ENCODE measurements at regions not wholly inside any gene's neighbourhood (a gene's known extent, or its start where the extent isn't known, plus 50 kb on each side); places are given as distances from the start of the nearest gene placed in this dataset.

DNA sequence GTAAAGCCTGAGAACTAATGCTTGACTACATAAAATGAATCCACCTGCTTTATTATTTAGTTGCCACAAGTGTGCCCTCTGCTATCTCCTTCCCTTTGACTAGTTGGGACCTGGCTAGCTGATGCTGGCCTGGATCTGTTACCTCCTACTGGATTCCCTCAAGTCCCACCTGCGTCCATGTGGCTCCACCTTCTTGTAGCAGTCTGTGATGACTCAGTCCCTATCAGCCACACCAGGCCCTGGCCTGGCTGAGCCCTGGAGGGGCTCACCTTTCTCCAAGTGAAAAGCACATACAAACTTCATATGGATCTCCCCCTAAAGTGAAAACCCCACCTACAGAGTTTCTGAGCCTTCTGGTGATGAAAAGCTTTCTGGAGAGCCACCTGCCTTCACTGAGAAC lies 611.4 kb downstream of the SEMA5A start:
- no peak for DNase-seq (ENCODE audit: low read depth, low spot score)
- no peak overlapping the region for H3K4me3 ChIP-seq (ENCODE audit: low read length)

GRCh38 chr5:8940934-8941333 lies 604.9 kb downstream of the SEMA5A start:
- no peak for DNase-seq (ENCODE audit: low read depth, low spot score)

GRCh38 chr5:8943301-8943700 lies 602.6 kb downstream of the SEMA5A start:
- H3K4me3 ChIP-seq (ENCODE audit: low read length), result no peak overlapping the region
- no peak for DNase-seq (ENCODE audit: low read depth, low spot score)

More at GRCh38 chr5:8940934-8941333, 604.9 kb downstream of the SEMA5A start:
- no peak overlapping the region for H3K4me3 ChIP-seq (ENCODE audit: low read length)

DNA sequence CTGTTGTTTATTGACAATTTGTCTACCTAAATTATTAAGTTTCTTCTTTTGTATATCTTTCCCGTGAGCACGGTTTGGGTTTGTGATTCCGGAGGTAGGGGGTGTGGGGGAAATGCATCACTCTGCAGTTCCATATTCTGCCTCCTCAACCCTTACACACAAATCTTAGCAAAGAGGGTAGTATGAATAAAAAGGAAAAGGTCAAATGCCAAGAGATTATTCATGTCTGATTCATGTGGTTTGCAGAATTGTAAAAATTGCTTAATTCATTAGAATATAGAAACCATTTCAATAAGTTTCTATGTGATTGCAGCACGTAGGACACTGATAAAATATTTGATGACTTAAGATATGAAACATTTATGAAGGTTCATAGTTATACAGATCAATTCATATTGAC lies 601.9 kb downstream of the SEMA5A start:
- no peak for DNase-seq (ENCODE audit: low read depth, low spot score)
- H3K4me3 ChIP-seq (ENCODE audit: low read length), result no peak overlapping the region

GRCh38 chr5:8945972-8946371 lies 599.9 kb downstream of the SEMA5A start:
- no peak for DNase-seq (ENCODE audit: low read depth, low spot score)
- no peak overlapping the region for H3K4me3 ChIP-seq (ENCODE audit: low read length)

GRCh38 chr5:8949908-8950307 lies 596.0 kb downstream of the SEMA5A start:
- no peak for DNase-seq (ENCODE audit: low read depth, low spot score)
- no peak overlapping the region for H3K4me3 ChIP-seq (ENCODE audit: low read length)

DNA sequence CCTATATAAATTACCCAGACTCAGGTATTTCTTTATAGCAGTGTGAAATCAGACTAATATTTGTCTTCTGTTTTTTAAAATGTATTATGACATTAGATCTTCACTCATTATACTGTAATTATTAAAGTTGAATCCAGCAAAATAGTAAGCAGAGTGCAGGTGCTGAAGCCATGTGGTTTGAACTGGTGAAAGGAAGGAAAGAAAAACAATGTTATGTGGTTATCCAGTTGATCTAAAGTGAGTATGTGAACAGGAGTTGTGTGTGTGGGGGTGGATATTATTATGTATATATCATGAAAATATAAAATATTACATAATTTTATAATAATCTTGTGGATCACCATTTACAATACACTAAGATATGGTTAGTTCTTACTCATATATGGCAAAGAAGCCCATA lies 593.7 kb downstream of the SEMA5A start:
- no peak overlapping the region for H3K4me3 ChIP-seq (ENCODE audit: low read length)
- DNase-seq (ENCODE audit: low read depth, low spot score), result no peak

GRCh38 chr5:8953016-8953415 lies 592.9 kb downstream of the SEMA5A start:
- DNase-seq (ENCODE audit: low read depth, low spot score), result no peak
- no peak overlapping the region for H3K4me3 ChIP-seq (ENCODE audit: low read length)

GRCh38 chr5:8953911-8954438 lies 591.9 kb downstream of the SEMA5A start:
- no peak for DNase-seq (ENCODE audit: low read depth, low spot score)
- no peak overlapping the region for H3K4me3 ChIP-seq (ENCODE audit: low read length)

DNA sequence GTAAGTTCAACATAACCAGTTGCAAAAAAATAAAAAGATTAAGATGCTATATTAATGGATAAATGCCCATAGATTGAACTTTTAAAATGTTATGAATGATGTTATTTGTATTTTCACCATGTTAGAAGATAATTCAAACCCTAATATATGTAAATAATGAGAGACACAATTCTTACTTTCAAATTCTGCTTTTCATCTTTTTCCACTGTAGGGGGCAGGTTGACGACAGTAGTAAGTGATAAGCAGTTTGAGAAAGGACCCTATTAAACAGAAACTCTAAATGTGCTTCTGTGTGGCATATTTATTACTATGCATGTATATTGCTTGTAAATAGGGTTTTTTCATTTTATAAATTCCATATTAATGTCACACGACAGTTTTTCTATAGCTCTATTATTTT lies 591.1 kb downstream of the SEMA5A start:
- H3K4me3 ChIP-seq (ENCODE audit: low read length), result no peak overlapping the region
- no peak for DNase-seq (ENCODE audit: low read depth, low spot score)

- H3K4me3 ChIP-seq (ENCODE audit: low read length), result no peak overlapping the region
- DNase-seq (ENCODE audit: low read depth, low spot score), result no peak
These were observed 589.2 kb downstream of the SEMA5A start for GRCh38 chr5:8956659-8957058.

DNA sequence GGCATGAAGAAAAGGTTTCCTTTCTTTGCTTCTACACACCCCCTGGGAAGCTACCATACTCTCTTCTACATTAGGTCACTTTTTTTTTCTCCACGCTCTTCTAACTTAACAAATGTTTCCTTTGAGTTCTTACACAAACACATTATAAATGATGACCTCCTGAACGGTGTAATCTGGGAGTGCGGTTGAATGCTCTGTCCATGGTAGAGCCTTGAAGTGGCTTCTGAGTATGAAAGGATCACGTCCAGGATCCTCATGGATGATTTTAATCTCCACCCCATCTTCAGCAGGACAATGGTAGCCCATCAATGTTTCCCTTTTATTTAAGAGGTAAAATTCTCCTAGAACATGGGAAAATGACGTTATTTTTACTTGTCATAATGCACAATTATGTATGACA lies 587.3 kb downstream of the SEMA5A start:
- DNase-seq (ENCODE audit: low read depth, low spot score), result no peak
- H3K4me3 ChIP-seq (ENCODE audit: low read length), result no peak overlapping the region

GRCh38 chr5:8961219-8961618 lies 584.7 kb downstream of the SEMA5A start:
- H3K4me3 ChIP-seq (ENCODE audit: low read length), result no peak overlapping the region
- no peak for DNase-seq (ENCODE audit: low read depth, low spot score)

DNA sequence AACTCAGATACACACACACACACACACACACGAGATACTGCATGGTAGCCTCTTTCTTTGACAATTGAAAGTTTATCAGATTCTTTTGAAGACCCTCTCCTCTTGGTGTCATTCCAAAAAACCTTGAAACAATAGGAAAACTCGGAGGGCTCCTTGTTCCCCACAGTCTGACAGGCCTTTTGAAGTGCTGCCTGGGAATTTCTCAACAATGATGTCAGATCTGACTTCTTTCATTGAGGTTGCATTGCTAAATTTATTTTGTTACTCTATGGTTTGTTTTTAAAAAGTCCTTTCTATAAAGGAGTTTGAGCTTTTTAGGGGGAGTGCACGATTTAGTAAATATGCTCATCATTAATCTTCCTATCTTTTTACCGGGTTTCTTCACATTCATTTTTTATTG lies 583.9 kb downstream of the SEMA5A start:
- no peak for DNase-seq (ENCODE audit: low read depth, low spot score)
- H3K4me3 ChIP-seq (ENCODE audit: low read length), result no peak overlapping the region

GRCh38 chr5:8981016-8981415 lies 564.9 kb downstream of the SEMA5A start:
- no peak overlapping the region for H3K4me3 ChIP-seq (ENCODE audit: low read length)
- no peak for DNase-seq (ENCODE audit: low read depth, low spot score)

GRCh38 chr5:8981496-8981895 lies 564.4 kb downstream of the SEMA5A start:
- DNase-seq (ENCODE audit: low read depth, low spot score), result no peak
- no peak overlapping the region for H3K4me3 ChIP-seq (ENCODE audit: low read length)

- DNase-seq (ENCODE audit: low read depth, low spot score), result no peak
- H3K4me3 ChIP-seq (ENCODE audit: low read length), result no peak overlapping the region
These were observed 561.5 kb downstream of the SEMA5A start for GRCh38 chr5:8984386-8984785.
